ENCODE measurements at regions not wholly inside any gene's neighbourhood (a gene's known extent, or its start where the extent isn't known, plus 50 kb on each side); places are given as distances from the start of the nearest gene placed in this dataset.

GRCh38 chr1:79726911-79727310, 720.4 kb upstream of the ADGRL4 start:
- Histone ChIP-seq H4K20me1 (ENCODE audit: insufficient read depth) (no peaks in the 10 kb centered on the region), H3K9me3 (ENCODE audit: low read length) (no peaks in the 10 kb centered on the region), H3K4me3 (ENCODE audit: low read length) (no peak overlapping the region), H2AFZ (ENCODE audit: low read depth, low read length) (no peak overlapping the region), H3K27ac (ENCODE audit: low read length) (no peak overlapping the region), H3K36me3 (ENCODE audit: insufficient read depth, low read length) (no peaks in the 10 kb centered on the region), H3K9ac (ENCODE audit: low read length) (no peak overlapping the region), H3K9me2 (ENCODE audit: insufficient read depth, low read length) (no peaks in the 10 kb centered on the region), H3F3A (ENCODE audit: insufficient read depth, low read length, poor library complexity, severe bottlenecking) (no peaks in the 10 kb centered on the region), H3K79me2 (replicated peaks; ENCODE audit: insufficient read depth, low read length) (no peaks in the 10 kb centered on the region), H3K4me2 (ENCODE audit: low read length) (no peak overlapping the region), H3K27me3 (ENCODE audit: insufficient read depth, low read depth, low read length) (no peaks in the 10 kb centered on the region)
- TF ChIP-seq TAF1 (IDR thresholded peaks at IDR 0.05; ENCODE audit: low read depth) (no peak), SMC3 (conservative IDR thresholded peaks at IDR 0.05; ENCODE audit: poor library complexity) (no peak), REST (IDR thresholded peaks at IDR 0.05; ENCODE audit: borderline replicate concordance) (no peak), POLR2AphosphoS5 (IDR thresholded peaks at IDR 0.05) (no peak), EP300 (conservative IDR thresholded peaks at IDR 0.05; ENCODE audit: poor library complexity, severe bottlenecking) (no peak), EZH2 (IDR thresholded peaks at IDR 0.05; ENCODE audit: borderline replicate concordance, insufficient read depth, low read length, poor library complexity, severe bottlenecking) (no peak), MXI1 (conservative IDR thresholded peaks at IDR 0.05; ENCODE audit: poor library complexity, severe bottlenecking) (no peak), CTCF (IDR thresholded peaks at IDR 0.05; ENCODE audit: poor library complexity, severe bottlenecking) (no peak), RAD21 (conservative IDR thresholded peaks at IDR 0.05) (no peak)

GRCh38 chr1:79726321-79726720, 719.8 kb upstream of the ADGRL4 start:
- no peaks in the 10 kb centered on the region for H3K9me2 ChIP-seq (ENCODE audit: insufficient read depth, low read length)
- H4K20me1 ChIP-seq (ENCODE audit: insufficient read depth), result no peaks in the 10 kb centered on the region
- H2AFZ ChIP-seq (ENCODE audit: low read depth, low read length), result no peak overlapping the region
- no peak overlapping the region for H3K9ac ChIP-seq (ENCODE audit: low read length)
- no peaks in the 10 kb centered on the region for H3K9me3 ChIP-seq (ENCODE audit: low read length)
- H3K4me2 ChIP-seq (ENCODE audit: low read length), result no peak overlapping the region
- TF ChIP-seq SMC3 (conservative IDR thresholded peaks at IDR 0.05; ENCODE audit: poor library complexity) (no peak), REST (IDR thresholded peaks at IDR 0.05; ENCODE audit: borderline replicate concordance) (no peak), TAF1 (IDR thresholded peaks at IDR 0.05; ENCODE audit: low read depth) (no peak), EP300 (conservative IDR thresholded peaks at IDR 0.05; ENCODE audit: poor library complexity, severe bottlenecking) (no peak), RAD21 (conservative IDR thresholded peaks at IDR 0.05) (no peak), EZH2 (IDR thresholded peaks at IDR 0.05; ENCODE audit: borderline replicate concordance, insufficient read depth, low read length, poor library complexity, severe bottlenecking) (no peak), CTCF (IDR thresholded peaks at IDR 0.05; ENCODE audit: poor library complexity, severe bottlenecking) (no peak), POLR2AphosphoS5 (IDR thresholded peaks at IDR 0.05) (no peak), MXI1 (conservative IDR thresholded peaks at IDR 0.05; ENCODE audit: poor library complexity, severe bottlenecking) (no peak)
- H3K36me3 ChIP-seq (ENCODE audit: insufficient read depth, low read length), result no peaks in the 10 kb centered on the region
- no peaks in the 10 kb centered on the region for H3K79me2 ChIP-seq (replicated peaks; ENCODE audit: insufficient read depth, low read length)
- H3K27me3 ChIP-seq (ENCODE audit: insufficient read depth, low read depth, low read length), result no peaks in the 10 kb centered on the region
- no peak overlapping the region for H3K27ac ChIP-seq (ENCODE audit: low read length)
- no peak overlapping the region for H3K4me3 ChIP-seq (ENCODE audit: low read length)
- H3F3A ChIP-seq (ENCODE audit: insufficient read depth, low read length, poor library complexity, severe bottlenecking), result no peaks in the 10 kb centered on the region

All from neural cell (in vitro differentiated cells).